Astrocyte of the cerebellum (primary cell): ENCODE measurements at regions not wholly inside any gene's neighbourhood (a gene's known extent, or its start where the extent isn't known, plus 50 kb on each side); places are given as distances from the start of the nearest gene placed in this dataset.

Experiments used
- DNase-seq: peaks from one replicate; pipeline ENCODE4 v3.0.0-alpha.2; 2011; ENCODE audit warnings: low read depth
- H3K4me3 ChIP-seq: 2 replicates; pipeline ENCODE4 v1.5.1; 2011; ENCODE audit warnings: mild to moderate bottlenecking, low read depth, low read length, moderate library complexity
- in situ Hi-C: cut with HindIII; loops from 2 replicates; pipeline ENCODE4 v1.10.0; 2017; ENCODE audit warnings: low sequenced_read_pairs
- TF ChIP-seq, protein P1 (sequence below): IDR thresholded peaks from 2 replicates; pipeline ENCODE4 v1.5.1; 2012; ENCODE audit warnings: low read length, low read depth, moderate library complexity, mild to moderate bottlenecking; ENCODE audit errors: missing control alignments

DNA sequence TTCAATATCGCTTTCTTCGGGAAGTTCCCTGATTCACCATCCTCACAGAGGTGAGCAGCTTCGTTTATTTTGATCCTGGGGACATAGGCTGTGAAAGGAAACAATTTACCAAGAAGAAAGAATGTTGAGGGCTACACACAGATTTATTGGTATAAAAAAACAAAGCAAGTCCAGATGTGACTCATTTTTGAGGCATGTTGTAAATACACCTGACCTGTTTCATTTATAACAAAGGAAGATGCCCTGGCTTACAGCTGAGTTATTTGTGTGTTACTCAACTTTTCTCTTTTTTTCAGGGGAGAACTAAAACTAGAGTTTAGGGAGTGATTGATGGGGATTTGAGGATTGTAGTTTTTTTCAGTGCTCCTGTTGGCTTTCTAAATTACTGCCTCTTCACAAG lies 489.5 kb downstream of the CBLN4 start:
- DNase-seq: no peak
- H3K4me3 ChIP-seq: no peak overlapping the region
- TF ChIP-seq, protein P1, sequence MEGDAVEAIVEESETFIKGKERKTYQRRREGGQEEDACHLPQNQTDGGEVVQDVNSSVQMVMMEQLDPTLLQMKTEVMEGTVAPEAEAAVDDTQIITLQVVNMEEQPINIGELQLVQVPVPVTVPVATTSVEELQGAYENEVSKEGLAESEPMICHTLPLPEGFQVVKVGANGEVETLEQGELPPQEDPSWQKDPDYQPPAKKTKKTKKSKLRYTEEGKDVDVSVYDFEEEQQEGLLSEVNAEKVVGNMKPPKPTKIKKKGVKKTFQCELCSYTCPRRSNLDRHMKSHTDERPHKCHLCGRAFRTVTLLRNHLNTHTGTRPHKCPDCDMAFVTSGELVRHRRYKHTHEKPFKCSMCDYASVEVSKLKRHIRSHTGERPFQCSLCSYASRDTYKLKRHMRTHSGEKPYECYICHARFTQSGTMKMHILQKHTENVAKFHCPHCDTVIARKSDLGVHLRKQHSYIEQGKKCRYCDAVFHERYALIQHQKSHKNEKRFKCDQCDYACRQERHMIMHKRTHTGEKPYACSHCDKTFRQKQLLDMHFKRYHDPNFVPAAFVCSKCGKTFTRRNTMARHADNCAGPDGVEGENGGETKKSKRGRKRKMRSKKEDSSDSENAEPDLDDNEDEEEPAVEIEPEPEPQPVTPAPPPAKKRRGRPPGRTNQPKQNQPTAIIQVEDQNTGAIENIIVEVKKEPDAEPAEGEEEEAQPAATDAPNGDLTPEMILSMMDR: no peak
- in situ Hi-C loops: no loop called here

DNA sequence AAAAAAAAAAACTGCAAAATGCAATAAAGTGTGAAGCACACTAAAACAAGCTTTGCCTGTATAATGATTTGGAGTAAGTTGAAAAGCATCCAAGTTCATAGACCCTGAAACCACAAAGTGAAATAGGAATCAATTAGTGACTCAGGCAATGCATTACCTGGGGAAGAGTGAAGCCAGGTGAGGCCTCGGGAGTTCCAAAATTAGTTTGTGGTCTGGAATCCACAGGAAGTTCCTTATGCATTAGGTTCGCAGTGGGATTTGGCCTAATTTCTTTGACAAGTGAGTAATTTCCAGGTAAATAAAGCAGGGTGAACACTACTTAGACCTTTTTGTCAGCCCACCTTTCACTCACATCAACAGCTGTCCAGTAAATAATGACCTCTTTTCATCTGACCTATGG lies 490.8 kb downstream of the CBLN4 start:
- DNase-seq: no peak
- in situ Hi-C loops: no loop called here
- TF ChIP-seq, protein P1: no peak
- H3K4me3 ChIP-seq: no peak overlapping the region

DNA sequence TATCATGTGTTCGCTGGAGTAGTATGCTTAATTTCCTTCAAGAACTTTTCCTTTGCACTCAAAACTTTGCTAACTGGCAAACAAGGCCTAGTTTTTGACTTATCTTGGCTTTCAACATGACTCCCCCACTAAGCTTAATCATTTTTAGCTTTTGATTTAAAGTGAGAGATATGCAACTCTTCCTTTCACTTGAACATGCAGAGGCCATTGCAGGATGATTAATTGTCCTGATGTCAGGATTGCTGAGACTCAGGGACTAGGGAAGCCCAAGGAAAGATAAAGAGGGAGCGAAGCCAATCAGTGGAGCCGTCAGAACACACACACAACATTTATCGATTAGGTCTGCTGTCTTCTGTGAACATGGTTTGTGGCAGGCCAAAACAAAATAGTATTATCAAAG lies 491.4 kb downstream of the CBLN4 start:
- DNase-seq: no peak
- TF ChIP-seq, protein P1: no peak
- H3K4me3 ChIP-seq: no peak overlapping the region
- in situ Hi-C loops: no loop called here

DNA sequence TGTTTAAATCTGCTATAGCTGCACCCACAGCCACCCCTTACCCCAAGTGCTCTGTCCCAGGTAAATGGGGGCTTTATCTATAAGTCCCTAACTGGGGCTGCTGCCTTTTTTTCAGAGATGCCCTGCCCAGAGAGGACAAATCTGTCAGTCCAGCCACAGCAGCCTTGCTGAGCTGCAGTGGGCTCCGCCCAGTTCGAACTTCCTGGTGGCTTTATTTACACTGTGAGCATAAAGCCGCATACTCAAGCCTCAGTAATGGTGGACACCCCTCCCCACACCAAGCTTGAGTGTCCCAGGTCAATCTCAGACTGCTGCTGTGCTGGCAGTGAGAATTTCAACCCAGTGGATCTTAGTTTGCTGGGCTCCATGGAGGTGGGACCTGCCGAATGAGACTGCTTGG lies 505.2 kb downstream of the CBLN4 start:
- TF ChIP-seq, protein P1: no peak
- no peak for DNase-seq
- H3K4me3 ChIP-seq: no peak overlapping the region
- in situ Hi-C loops: no loop called here

DNA sequence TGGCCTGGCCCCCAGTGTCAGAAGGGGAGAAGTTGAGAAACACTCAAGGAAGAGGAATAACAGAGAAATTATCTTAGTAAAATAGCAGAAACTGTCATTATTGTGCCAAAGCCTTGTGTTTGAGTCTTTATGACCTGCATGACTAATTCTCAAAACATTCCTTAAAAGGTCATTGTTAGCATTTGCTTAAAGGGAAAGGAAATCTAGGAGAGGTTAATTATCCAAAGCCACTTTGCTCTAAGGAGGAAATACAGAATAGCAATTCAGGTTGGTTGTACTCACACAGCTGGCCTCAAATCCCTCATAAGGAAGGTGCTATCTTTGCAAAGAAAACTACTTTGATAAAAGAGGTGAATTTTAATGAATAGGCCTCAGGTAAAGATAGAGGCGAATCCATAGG lies 516.7 kb downstream of the CBLN4 start:
- in situ Hi-C loops: no loop called here
- no peak for DNase-seq
- H3K4me3 ChIP-seq: no peak overlapping the region
- TF ChIP-seq, protein P1: no peak

DNA sequence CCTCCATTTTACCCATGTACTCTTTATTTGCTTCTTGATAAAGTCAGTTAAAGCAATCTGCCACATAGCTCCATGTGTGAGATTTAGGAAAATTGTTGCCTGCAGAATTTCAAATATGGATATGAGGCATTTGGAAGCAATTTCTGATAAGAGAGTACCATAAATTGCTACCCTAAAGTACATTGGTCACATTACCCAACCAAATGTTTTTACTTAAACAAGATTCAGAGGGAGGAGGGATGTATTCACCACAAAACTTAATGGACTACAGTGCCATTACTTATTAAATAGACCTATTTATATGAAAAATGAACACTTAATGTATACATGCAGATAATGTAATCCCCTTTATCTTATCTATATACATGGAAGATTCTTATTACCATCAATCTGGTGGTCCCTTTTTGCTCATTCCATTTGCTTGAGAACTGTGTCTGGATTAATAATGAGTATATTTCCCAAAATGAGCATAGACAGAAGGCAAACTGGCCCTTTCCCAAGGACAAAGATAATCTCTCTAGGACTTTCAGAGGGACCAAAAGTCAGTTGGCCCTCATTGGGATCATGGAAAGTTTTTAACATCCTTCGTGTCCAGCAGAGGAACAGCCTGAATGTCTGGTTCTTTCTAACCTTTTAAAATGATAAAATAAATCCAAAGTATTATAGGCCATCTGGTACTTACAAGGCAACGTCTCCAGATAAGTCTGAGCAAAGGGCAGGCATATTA lies 526.4 kb downstream of the CBLN4 start:
- no peak overlapping the region for H3K4me3 ChIP-seq
- in situ Hi-C loops: no loop called here
- TF ChIP-seq, protein P1: no peak
- DNase-seq: no peak

DNA sequence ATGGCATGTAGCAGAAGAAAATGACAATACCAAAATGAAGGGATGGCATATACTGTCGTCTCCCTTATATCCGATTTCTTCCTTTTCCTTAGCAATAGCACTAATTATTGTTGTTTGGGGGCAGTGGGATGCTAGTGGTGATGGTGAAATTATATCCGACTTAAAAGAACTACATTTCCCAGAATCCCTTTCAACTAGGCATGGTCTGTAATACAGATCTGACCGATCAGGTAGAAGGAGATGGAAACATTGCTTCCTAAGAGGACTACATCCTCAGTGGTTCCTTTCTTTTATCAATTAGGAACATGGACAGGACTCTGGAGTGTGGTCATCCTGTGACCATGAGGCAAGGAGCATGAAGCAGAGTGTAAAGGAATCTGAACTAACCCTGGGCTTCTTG lies 532.6 kb downstream of the CBLN4 start:
- in situ Hi-C loops: no loop called here
- TF ChIP-seq, protein P1: no peak
- DNase-seq: no peak
- H3K4me3 ChIP-seq: no peak overlapping the region
